DND-41 (cell line): ENCODE measurements at regions not wholly inside any gene's neighbourhood (a gene's known extent, or its start where the extent isn't known, plus 50 kb on each side); places are given as distances from the start of the nearest gene placed in this dataset.

Source experiments
- EZH2 ChIP-seq: IDR thresholded peaks from 3 replicates; pipeline ENCODE4 v1.6.1; 2012; ENCODE audit warnings: borderline replicate concordance, low read depth, mild to moderate bottlenecking, moderate library complexity, low read length, inconsistent platforms; ENCODE audit not compliant: severe bottlenecking
- TF ChIP-seq, protein P1 (sequence below): IDR thresholded peaks from 2 replicates; pipeline ENCODE4 v1.5.1; 2012; ENCODE audit warnings: borderline replicate concordance, low read length, moderate library complexity, mild to moderate bottlenecking; ENCODE audit not compliant: poor library complexity, severe bottlenecking; ENCODE audit errors: extremely low read depth

DNA sequence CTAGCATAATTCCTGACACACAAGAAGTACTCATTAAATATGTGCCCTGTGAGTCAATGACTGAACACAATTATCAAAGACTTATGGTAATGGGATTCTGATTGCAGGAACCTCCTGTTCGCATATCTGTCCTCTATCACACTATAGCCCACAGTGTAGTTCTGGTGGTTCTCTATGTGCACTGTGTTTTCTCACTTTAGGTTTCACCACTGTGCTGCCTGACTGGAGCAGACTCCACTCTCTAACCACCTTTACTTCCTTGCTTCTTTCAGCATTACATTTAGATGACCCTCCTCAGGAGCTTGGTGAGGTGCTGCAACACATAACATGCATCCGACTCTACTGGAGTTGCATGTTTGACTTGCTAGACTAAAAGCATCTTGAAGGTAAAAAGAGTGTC lies 777.1 kb downstream of the SQOR start:
- TF ChIP-seq, protein P1, sequence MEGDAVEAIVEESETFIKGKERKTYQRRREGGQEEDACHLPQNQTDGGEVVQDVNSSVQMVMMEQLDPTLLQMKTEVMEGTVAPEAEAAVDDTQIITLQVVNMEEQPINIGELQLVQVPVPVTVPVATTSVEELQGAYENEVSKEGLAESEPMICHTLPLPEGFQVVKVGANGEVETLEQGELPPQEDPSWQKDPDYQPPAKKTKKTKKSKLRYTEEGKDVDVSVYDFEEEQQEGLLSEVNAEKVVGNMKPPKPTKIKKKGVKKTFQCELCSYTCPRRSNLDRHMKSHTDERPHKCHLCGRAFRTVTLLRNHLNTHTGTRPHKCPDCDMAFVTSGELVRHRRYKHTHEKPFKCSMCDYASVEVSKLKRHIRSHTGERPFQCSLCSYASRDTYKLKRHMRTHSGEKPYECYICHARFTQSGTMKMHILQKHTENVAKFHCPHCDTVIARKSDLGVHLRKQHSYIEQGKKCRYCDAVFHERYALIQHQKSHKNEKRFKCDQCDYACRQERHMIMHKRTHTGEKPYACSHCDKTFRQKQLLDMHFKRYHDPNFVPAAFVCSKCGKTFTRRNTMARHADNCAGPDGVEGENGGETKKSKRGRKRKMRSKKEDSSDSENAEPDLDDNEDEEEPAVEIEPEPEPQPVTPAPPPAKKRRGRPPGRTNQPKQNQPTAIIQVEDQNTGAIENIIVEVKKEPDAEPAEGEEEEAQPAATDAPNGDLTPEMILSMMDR, result no peak
- no peak for TF ChIP-seq EZH2
